ENCODE measurements at regions not wholly inside any gene's neighbourhood (a gene's known extent, or its start where the extent isn't known, plus 50 kb on each side); places are given as distances from the start of the nearest gene placed in this dataset.

DNA sequence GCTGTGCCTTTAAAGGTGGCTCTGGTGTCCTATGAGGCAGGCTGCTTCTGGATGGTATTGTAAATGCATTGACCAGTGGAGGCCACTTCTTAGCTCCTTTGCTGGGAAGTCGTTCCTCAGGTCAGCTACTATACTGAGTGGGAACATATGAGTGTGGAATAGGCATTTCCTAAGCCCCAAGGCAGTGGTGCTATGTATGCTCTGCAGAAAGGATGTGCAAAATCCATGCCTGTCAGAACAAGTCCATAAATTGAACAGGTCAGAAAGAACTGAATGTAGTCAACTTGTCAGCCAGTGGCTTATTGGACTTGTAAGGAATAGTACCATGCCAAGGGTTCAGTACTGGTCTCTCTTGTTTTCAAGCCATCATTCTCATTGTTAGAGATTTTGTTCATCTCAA, 216.4 kb downstream of the CDH10 start:
- DNase-seq (ENCODE audit: low read depth) = no peak
- H3K4me3 ChIP-seq (ENCODE audit: low read depth, low read length) = no peak overlapping the region
- TF ChIP-seq, protein P1, sequence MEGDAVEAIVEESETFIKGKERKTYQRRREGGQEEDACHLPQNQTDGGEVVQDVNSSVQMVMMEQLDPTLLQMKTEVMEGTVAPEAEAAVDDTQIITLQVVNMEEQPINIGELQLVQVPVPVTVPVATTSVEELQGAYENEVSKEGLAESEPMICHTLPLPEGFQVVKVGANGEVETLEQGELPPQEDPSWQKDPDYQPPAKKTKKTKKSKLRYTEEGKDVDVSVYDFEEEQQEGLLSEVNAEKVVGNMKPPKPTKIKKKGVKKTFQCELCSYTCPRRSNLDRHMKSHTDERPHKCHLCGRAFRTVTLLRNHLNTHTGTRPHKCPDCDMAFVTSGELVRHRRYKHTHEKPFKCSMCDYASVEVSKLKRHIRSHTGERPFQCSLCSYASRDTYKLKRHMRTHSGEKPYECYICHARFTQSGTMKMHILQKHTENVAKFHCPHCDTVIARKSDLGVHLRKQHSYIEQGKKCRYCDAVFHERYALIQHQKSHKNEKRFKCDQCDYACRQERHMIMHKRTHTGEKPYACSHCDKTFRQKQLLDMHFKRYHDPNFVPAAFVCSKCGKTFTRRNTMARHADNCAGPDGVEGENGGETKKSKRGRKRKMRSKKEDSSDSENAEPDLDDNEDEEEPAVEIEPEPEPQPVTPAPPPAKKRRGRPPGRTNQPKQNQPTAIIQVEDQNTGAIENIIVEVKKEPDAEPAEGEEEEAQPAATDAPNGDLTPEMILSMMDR (conservative IDR thresholded peaks at IDR 0.05; ENCODE audit: low read depth, low read length) = no peak

DNA sequence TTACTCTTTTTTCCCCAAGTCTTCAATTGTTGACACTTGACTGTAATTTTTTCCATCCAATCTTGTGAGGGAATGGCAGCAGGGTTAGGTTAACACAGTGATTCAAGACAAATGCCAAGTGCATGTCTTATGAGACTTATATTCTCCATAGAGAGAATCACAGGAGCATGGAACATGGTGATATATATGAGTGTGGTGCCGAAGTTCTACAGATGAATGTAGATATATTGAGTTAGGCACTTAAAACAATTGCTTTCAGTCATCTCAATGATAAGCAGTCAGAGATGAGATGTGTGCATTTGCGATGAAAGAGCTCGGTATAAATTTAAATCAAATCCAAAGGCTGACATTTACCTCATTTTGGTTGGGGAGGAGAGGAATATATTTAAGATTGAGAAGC, 211.2 kb downstream of the CDH10 start:
- TF ChIP-seq, protein P1 (conservative IDR thresholded peaks at IDR 0.05; ENCODE audit: low read depth, low read length) = no peak
- H3K4me3 ChIP-seq (ENCODE audit: low read depth, low read length) = no peak overlapping the region
- DNase-seq (ENCODE audit: low read depth) = no peak

Measured in choroid plexus epithelial cell (primary cell).